Right renal pelvis (tissue), 4 donors: ENCODE measurements at regions not wholly inside any gene's neighbourhood (a gene's known extent, or its start where the extent isn't known, plus 50 kb on each side); places are given as distances from the start of the nearest gene placed in this dataset.

Source experiments
- DNase-seq, 4 donors: peaks; one replicate each; pipeline ENCODE4 v3.0.0-alpha.2; 2013; ENCODE audit warnings: low read depth in 4 of 4, low spot score in 3 of 4, missing footprints in 1 of 4

DNA sequence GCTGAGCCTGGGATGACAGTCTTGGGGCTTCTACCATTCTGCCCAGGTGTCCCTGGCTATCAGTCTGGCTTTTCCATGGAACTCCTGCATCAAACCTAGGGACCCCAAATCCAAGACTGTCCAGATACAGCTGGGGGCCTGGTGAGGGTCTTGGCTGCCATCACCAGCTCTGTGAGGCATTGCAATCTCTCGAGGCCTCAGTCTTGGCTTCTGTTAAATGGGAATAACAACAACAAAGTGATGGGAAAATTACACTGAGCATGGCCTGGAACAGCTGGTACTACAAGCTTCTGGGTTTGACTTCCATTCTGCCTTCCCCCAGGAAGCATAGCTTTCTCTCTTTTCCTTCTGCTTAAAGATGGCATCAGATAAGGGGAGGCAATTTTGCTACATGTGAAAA lies 50.0 kb upstream of the LCTL start:
- no peak for DNase-seq

DNA sequence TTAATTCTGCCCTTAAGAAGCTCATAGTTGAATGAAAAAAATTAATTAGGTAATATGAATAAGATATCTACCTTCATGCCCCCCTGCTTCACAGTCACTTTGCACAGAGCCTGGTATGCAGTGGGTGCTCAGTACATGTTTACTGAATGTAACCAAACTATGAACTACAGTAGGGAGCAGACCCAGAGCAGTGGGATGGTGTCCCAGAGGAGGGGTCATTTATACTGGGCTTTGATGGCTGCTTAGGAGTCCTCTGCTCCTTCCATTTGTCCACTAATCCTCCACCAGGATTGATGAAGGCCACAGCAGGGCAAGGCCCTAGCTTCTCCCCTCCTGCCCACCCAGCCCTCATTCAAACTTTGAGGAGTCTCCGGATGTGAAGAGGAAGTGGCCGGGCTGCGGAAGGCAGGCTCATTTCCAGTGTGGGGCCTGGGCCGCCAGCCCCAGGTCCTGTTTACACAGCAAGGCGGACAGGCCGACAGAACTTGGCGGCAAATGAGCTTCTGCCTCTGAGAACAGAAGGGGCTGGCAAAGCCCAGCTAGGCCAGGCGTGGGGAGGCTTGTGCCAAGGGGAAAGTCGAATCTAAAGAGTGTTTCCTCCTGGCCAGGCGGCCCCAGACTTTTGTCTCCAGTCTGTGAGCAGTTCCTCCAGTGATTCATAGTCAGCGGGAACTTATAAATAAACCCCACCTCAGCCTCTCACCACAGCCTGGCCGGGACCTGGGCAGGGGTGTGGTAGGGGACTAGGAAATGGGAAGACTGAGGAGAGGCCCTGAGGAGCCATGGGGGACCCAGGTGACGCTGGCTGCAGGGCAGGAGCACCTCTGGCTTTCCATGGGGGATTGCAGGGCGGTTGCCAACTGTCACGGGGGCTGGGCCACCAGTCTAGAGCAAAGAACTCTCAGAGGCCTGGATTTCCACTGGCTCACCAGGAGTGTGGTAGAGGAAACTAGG lies 51.6 kb upstream of the LCTL start:
- no peak for DNase-seq

- peak in 1 of 4 donors; percentile 53 for DNase-seq
Observed at GRCh38 chr15:66619152-66619903, 53.5 kb upstream of the LCTL start.

DNA sequence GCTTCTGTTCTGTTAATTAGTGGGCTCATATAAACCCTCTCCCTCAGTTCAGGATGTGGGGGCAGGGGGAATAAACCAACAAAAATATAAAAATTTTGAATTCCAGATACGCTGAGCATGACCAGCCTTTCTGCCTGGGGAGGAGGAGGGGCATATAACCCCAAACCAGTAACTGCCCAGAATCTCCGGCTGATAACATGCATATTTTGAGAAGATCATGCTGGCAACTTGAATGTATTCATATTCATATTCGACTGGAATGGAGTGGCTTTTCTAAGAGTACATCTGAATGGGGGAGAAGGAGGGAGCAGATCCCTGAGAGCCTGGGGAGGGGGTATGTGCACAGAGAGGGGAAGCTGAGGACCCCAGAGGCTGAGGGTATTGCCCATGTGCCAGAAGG lies 54.5 kb upstream of the LCTL start:
- DNase-seq: no peak

GRCh38 chr15:66620744-66621344 lies 55.0 kb upstream of the LCTL start:
- no peak for DNase-seq

- no peak for DNase-seq
Observed at GRCh38 chr15:66621491-66622467, 56.0 kb upstream of the LCTL start.

- DNase-seq: no peak
Observed at GRCh38 chr15:66622591-66623022, 56.8 kb upstream of the LCTL start.

DNA sequence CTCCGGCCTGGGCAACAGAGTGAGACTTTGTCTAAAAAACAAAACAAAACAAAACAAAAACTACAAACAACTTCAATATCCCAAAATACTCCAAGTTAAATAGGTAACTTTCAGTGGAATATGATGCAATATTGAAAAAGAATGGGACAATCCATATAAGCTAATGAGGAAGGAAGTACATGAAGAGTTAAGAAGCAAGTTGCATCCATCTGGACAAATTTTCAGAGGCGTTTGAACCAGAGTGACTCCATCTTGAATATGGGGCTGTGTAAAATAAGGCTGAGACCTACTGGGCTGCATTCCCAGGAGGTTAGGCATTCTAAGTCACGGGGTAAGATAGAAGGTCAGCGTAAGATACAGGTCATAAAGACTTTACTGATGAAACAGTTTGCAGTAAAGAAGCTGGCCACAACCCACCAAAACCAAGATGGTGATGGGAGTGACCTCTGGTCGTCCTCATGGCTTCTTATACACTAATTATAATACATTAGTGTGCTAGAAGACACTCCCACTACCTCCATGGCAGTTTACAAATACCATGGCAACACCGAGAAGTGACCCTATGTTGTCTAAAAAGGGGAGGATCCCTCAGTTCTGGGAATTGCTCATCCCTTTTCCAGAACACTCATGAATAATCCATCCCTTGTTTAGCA lies 58.1 kb upstream of the LCTL start:
- DNase-seq: no peak

- no peak for DNase-seq
Observed at GRCh38 chr15:66625531-66625930, 59.7 kb upstream of the LCTL start.

- no peak for DNase-seq
Observed at GRCh38 chr15:66625974-66626373, 60.2 kb upstream of the LCTL start.

DNA sequence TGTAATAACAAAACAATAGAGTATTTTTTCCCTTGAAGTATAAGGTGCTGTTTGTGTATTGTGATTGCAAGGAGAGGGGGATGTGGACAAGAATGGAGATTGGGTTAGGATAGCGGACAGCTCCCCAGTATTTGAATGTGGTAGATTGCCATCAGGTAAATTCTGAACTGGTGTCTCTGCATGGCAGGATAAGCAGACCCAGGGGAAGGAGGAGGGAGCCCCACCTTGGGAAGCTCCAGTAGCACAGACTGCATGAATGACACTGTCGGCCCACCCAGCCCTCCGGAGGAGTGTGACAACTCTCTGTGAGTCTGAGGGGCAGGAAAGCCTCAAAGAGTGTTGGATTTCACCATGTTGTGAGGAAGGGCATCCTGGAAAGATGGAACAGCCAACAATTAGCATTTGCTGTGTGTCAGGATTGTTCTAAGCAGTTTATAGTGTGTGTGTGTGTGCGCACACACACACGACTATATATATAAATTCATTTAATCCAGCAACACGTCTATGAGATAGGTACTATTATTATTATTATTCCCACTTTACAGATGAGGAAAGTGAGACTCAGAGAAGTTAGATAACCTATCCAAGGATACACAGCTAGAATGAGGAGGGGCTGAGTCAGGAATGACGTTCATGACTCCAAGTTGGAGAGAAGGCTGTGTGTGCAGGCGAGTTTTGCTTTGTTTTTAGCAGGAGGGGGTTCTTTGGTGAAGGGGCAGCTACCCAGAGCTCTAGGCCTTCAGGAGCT lies 63.4 kb upstream of the LCTL start:
- no peak for DNase-seq

- DNase-seq: no peak
Observed at GRCh38 chr15:66629817-66630576, 64.2 kb upstream of the LCTL start.

GRCh38 chr15:66630801-66631351 lies 65.1 kb upstream of the LCTL start:
- no peak for DNase-seq

DNA sequence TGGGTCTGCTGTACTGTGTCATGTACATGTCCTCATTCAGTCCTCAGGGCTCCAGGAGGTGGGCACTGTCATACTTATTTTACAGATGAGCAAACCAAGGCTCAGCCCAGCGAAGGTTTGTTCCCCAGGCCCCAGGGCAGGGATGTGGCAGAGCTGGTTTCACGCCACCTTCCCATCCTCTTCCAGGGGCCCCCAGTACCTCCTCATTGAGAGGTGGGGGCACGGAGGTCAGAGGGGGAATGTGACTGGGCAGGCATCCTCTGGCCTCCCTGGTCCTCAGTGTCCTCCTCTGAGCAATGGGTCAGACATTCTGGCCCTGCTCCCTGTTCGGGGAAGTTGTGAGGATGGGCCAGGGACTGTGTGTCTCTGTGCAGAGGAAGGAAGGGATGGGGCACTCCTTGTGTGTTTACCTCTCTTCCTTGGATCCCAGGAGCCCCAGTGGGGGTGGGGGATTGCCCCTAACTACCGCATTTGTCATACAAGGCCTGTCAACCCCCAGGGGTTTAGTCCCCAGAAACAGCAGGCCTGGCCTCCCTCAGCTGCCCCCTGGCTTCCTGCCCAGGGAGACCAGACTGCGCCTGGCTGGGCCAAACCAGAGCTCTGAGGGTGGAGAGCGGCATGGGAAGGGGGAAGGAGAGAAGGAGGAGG lies 65.9 kb upstream of the LCTL start:
- no peak for DNase-seq

DNA sequence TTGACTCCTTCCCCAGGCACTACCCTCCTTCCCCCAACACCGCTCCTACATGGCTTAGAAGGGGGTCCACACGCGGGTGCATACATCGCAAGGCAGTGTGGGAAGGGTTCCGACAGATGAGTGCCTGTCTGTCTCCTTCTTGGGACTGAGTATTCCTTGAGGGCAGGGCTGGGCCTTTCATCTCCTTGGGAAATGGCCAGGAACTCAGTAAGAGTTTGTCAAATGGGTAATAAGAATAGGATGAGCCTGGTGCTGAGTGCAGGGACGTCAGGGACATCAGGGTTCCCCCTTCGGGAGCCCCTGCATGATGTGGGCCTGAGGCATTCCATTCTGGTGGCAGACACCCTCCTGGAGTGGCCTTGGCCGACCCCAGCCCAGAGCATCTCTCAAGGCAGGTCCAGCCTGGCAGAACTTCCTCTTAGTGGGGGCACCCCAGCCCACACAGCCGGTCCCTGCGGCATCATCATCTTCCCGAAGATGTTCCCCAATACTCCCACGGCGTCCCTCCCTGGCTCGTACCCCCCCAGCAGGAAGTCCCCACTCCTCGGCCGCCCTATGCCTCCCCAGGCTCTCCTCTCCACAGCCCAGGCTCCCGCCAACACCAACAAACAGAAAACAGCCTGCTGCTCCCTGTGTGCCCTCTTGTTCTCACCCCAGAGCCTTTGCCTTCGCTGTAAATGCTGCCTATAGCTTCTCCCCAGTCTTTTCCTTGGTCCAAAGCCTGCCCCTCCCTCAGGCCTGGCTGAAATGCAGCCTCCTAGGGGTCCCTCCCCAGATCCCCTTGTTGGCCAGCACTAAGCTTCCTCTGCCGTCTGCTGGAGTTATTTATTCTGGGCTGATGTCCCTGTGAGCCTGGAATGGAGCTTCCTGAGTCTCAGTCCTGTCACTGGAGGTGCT lies 67.5 kb upstream of the LCTL start:
- no peak for DNase-seq

- DNase-seq: no peak
Observed at GRCh38 chr15:66633938-66634250, 68.1 kb upstream of the LCTL start.

DNA sequence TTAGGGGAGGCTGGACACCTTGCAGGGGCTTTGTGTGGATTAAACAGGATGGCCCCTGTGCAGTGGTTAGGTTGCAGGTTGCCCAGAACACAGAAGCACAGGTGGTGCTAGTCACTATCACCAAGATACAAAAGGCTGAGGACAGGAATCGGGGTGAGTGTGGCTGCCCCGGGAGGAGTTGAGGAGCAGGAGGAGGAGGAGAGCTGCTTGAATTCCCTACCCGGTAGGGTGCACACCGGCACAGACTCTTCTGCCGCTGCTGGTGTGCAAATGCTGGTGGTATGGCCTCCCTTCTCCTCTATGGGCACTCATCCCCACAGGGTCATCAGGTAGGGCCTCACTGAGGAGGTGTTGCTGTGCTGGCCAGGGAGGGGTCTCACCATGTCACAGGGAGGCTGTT lies 67.5 kb upstream of the SMAD6 start:
- DNase-seq: no peak
